VCaP (cell line): ENCODE measurements at regions not wholly inside any gene's neighbourhood (a gene's known extent, or its start where the extent isn't known, plus 50 kb on each side); places are given as distances from the start of the nearest gene placed in this dataset.
A peak's percentile ranks its signal among the peaks of the same experiment; 100 is the strongest.

ENCODE experiments used
- H3K27ac ChIP-seq: fragments of 450-650 bp; 2 replicates; pipeline ENCODE4 v1.5.1; 2017
- TF ChIP-seq, protein P1 (sequence below): fragments of 450-650 bp; conservative IDR thresholded peaks from 2 replicates; pipeline ENCODE4 v1.5.1; 2017; ENCODE audit warnings: mild to moderate bottlenecking, moderate library complexity

DNA sequence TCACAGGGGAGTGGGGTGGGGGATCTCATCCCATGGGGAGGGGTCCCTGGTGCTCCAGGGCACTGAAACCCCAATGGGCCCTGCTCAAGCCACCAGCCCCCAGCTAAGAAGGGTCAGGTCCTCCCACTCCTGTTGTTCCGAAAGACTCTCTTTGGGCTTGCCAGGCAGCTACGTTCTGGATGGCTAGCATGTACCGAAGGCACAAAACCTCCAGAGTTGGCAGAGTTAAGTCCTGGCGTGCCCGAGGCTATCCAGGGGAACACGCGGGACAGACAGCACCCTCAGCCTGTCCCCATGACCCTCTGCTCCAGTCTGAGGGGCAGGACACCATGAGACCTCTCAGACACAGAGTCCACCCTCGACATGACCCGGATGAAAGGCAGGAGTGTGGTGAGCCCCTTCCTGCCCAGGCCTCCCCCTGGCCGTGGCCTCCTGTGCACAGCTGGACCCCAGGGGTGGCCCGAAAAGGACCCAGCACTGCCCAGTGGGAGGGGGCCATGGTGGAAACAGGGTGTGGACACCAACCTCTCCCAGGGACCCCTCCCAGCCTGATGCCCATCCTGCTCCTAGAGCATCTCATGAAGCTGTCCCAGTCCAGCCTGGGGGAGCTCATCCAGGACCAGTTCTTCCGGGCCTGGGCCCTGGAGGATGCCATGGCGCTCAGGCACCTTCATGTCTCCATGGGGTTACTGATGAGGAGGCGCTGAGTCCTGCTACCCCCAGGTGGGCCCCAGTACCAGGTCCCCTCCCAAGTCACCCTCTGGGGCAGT lies 53.0 kb upstream of the TPM4 start:
- no peak overlapping the region for H3K27ac ChIP-seq
- TF ChIP-seq, protein P1, sequence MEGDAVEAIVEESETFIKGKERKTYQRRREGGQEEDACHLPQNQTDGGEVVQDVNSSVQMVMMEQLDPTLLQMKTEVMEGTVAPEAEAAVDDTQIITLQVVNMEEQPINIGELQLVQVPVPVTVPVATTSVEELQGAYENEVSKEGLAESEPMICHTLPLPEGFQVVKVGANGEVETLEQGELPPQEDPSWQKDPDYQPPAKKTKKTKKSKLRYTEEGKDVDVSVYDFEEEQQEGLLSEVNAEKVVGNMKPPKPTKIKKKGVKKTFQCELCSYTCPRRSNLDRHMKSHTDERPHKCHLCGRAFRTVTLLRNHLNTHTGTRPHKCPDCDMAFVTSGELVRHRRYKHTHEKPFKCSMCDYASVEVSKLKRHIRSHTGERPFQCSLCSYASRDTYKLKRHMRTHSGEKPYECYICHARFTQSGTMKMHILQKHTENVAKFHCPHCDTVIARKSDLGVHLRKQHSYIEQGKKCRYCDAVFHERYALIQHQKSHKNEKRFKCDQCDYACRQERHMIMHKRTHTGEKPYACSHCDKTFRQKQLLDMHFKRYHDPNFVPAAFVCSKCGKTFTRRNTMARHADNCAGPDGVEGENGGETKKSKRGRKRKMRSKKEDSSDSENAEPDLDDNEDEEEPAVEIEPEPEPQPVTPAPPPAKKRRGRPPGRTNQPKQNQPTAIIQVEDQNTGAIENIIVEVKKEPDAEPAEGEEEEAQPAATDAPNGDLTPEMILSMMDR, result no peak

DNA sequence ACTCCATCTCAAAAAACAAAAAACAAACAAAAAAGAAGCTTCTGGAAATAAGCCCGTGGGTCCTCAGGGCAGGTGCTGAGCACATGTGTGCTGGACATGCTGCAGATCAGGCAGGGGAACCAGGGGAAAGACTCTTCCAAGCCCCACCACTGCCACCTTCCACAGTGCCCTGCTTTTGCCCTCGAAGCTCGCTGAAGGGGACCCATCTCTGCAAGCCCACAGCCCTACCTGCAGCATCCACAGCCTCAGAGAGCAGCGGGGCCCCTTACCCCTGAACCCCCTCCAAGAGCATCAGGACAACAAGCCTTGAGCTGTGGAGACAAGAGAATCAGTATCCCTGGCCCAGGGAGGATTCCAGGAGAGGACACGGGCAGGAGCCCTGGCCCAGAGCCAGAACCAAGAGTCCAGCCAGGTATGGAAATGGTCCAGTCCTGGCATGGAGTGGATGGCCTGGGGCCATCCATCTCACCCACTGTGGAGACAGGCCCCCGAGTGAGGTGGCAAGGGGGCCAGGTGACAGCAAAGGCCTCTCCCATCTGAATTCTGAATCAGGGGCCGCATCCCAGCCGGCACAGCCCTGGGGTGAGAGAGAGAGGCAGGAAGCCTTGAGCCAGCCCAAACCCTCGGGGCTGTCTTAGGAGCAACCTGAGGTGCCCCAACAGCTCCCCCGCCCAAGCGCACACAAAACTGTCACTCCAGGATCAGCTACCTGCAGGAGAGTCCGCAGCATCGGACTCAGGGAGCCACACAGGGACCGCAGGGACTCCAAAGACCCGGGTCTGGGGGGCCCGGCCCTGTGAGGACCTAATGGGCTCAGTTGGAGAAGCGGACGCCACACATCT lies 51.8 kb upstream of the TPM4 start:
- no peak overlapping the region for H3K27ac ChIP-seq
- TF ChIP-seq, protein P1, result no peak

DNA sequence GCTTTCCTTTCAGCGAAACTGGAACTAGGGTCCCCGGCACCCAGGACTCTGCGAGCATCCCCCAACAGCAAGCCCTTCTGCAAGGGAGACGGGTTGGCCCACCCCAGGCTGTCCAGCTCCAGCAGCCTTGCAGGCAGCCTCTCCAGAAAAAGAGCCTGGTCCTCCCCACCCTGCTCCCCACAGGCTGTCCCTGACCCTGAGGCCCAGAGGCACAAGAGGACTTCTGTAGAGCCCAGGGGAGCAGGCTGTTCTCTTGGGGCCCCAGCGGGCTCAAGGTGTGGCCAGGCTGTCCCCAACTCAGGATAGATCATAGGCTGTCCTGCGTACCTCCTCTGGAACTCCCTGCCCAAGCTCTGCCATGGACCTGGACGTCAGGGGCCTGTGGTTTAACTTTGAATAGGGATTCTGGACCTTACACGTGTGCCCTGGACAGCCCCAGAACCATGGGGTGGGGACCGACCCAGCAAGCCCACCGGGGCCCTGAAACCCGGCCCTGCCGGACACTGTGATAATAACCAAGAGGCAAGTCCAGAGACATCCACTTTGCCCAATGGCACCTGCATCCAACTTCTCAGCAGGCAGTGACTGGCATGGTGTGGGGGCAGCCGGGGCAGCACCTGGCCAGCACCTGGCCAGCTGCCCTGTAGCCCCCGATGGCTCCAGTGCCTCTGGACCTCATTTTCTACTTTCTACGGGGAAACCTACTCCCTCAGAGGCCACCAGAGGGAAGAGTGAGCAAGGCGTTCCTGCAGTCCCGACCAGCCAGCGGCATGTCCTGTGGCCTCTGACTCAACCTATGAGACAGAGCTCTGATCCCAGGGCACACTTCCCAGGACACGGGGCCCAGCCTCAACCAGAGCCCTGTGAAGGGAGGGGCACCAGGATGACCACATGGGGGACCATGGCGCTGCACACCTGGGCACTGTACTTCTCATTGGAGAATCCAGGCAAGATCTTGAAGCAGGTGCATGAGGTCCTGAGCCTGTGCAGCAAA lies 50.9 kb upstream of the TPM4 start:
- TF ChIP-seq, protein P1, result peak; percentile 55
- no peak overlapping the region for H3K27ac ChIP-seq

DNA sequence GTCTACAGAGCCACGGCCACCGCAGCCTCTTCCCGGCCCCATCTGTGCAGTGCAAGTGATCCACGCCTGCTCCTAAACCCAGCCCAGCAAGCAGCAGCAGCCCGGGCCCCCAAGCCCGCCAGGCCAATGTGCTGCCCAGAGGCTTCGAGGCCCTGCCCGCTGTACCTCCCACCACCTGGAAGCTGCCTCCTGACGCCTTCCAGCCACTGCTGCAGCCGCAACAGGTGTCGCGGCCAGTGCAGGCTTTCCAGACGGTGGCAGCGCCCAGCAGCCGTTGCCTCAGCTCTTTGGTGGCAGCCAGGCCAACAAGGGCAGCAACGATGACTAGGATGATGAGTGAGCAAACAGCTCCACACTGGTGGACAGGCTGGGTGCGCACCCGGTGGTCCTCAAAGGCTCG lies 50.2 kb upstream of the TPM4 start:
- no peak overlapping the region for H3K27ac ChIP-seq
- TF ChIP-seq, protein P1, result no peak
